ENCODE measurements at regions not wholly inside any gene's neighbourhood (a gene's known extent, or its start where the extent isn't known, plus 50 kb on each side); places are given as distances from the start of the nearest gene placed in this dataset.

- Histone ChIP-seq H3K9me3 (ENCODE audit: control insufficient read depth in 2 of 3, insufficient read depth in 1 of 3, low read length in 3 of 3) (peaks cover 0 to 2% (median 0%) of the 10 kb centered on the region in 3 donors), H3K9ac (ENCODE audit: low read length in 3 of 3) (no peak overlapping the region), H3K27me3 (ENCODE audit: control insufficient read depth, insufficient read depth, low read length) (no peaks in the 10 kb centered on the region), H3K27ac (ENCODE audit: low read depth in 2 of 2, low read length in 2 of 2) (no peak overlapping the region), H3K4me3 (ENCODE audit: low read length in 3 of 3) (no peak overlapping the region), H3K36me3 (ENCODE audit: control insufficient read depth in 2 of 3, insufficient read depth in 3 of 3, low read length in 3 of 3) (no peaks in the 10 kb centered on the region), H3K4me1 (ENCODE audit: control insufficient read depth in 2 of 3, insufficient read depth in 2 of 3, low read depth in 1 of 3, low read length in 3 of 3) (no peaks in the 10 kb centered on the region)
- FAIRE-seq (no peak), DNase-seq (no peak)
- intact Hi-C loops (cut with DNase I): no loop called here
- TF ChIP-seq CTCF (IDR thresholded peaks at IDR 0.05; ENCODE audit: borderline replicate concordance, extremely low read depth, insufficient read depth): no peak
These were observed 305.1 kb upstream of the FSHR start for GRCh38 chr2:49459314-49459993.

GRCh38 chr2:49444005-49444404, 289.7 kb upstream of the FSHR start:
- Histone ChIP-seq H3K9ac (ENCODE audit: low read length in 3 of 3) (no peak overlapping the region), H3K36me3 (ENCODE audit: control insufficient read depth in 2 of 3, insufficient read depth in 3 of 3, low read length in 3 of 3) (no peaks in the 10 kb centered on the region), H3K27me3 (ENCODE audit: control insufficient read depth, insufficient read depth, low read length) (no peaks in the 10 kb centered on the region), H3K9me3 (ENCODE audit: control insufficient read depth in 2 of 3, insufficient read depth in 1 of 3, low read length in 3 of 3) (no peaks in the 10 kb centered on the region), H3K4me3 (ENCODE audit: low read length in 3 of 3) (no peak overlapping the region), H3K27ac (ENCODE audit: low read depth in 2 of 2, low read length in 2 of 2) (no peak overlapping the region), H3K4me1 (ENCODE audit: control insufficient read depth in 2 of 3, insufficient read depth in 2 of 3, low read depth in 1 of 3, low read length in 3 of 3) (no peaks in the 10 kb centered on the region)
- no peak for FAIRE-seq
- DNase-seq: no peak
- intact Hi-C loops (cut with DNase I): no loop called here
- no peak for TF ChIP-seq CTCF (IDR thresholded peaks at IDR 0.05; ENCODE audit: borderline replicate concordance, extremely low read depth, insufficient read depth)

GRCh38 chr2:49426996-49427395, 272.7 kb upstream of the FSHR start:
- H3K4me1 ChIP-seq (ENCODE audit: control insufficient read depth in 2 of 3, insufficient read depth in 2 of 3, low read depth in 1 of 3, low read length in 3 of 3): no peaks in the 10 kb centered on the region

More at GRCh38 chr2:49426996-49427395, 272.7 kb upstream of the FSHR start:
- no peak overlapping the region for H3K4me3 ChIP-seq (ENCODE audit: low read length in 3 of 3)
- TF ChIP-seq CTCF (IDR thresholded peaks at IDR 0.05; ENCODE audit: borderline replicate concordance, extremely low read depth, insufficient read depth): no peak
- no peak overlapping the region for H3K9ac ChIP-seq (ENCODE audit: low read length in 3 of 3)
- H3K9me3 ChIP-seq (ENCODE audit: control insufficient read depth in 2 of 3, insufficient read depth in 1 of 3, low read length in 3 of 3): no peaks in the 10 kb centered on the region
- no peaks in the 10 kb centered on the region for H3K36me3 ChIP-seq (ENCODE audit: control insufficient read depth in 2 of 3, insufficient read depth in 3 of 3, low read length in 3 of 3)
- intact Hi-C loops (cut with DNase I): no loop called here
- H3K27me3 ChIP-seq (ENCODE audit: control insufficient read depth, insufficient read depth, low read length): no peaks in the 10 kb centered on the region
- DNase-seq (peak in 1 of 5 donors; percentile 2), FAIRE-seq (no peak)
- no peak overlapping the region for H3K27ac ChIP-seq (ENCODE audit: low read depth in 2 of 2, low read length in 2 of 2)
